ENCODE measurements at regions not wholly inside any gene's neighbourhood (a gene's known extent, or its start where the extent isn't known, plus 50 kb on each side); places are given as distances from the start of the nearest gene placed in this dataset.
A peak's percentile ranks its signal among the peaks of the same experiment; 100 is the strongest.
"Not testable (repeated sequence)": the region's sequence is repeated elsewhere in the genome, so short reads cannot be mapped to it uniquely, and the experiment has no call there.

DNA sequence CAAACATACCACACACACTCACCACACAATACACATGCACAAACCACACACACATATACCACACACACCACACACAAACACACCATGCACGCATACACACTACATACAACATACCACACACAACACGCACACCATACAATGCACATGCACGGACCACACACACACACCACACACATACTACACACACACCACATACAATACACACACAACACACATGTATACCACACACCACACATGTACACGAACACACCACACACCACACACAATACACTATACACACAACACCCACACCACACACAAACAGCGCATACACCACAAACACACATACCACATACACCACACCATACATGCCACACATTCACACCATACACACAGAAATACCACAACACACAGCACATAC, 480.3 kb downstream of the DIRAS2 start:
- no peak for DNase-seq (ENCODE audit: low spot score)

DNA sequence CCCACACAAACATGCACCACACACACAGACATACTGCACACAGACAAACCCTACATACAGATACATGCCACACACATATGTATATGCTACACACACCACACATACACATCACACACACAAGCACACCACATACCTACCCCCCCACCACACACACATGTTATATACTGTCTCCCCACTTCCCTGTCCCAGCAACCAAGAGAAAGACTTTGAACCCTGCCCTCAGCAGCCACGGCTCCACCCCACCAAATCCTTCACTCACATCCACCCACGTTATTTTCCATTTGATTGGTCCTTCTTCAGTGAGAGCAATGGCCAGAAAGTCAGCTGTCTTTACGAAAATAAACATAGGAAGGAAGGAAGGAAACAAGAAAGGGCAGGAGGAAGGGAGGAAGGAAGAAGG, 479.8 kb downstream of the DIRAS2 start:
- no peak for DNase-seq (ENCODE audit: low spot score)

DNA sequence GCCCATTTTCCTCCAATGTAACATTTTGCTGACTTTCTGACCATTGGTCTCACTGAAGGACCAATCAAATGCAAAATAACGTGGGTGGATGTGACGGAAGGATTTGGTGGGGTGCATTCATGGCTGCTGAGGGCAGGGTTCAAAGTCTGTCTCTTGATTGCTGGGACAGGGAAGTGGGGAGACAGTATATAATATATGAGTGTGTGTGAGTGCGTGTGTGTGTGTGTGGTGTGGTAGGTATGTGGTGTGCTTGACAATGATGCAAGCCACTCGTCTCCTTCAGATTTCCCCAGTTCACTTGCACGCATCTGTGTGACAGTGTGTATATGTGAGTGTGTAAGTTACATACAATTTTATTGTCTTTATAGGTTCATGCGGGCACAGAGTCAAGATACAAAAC, 477.3 kb downstream of the DIRAS2 start:
- no peak for DNase-seq (ENCODE audit: low spot score)

DNA sequence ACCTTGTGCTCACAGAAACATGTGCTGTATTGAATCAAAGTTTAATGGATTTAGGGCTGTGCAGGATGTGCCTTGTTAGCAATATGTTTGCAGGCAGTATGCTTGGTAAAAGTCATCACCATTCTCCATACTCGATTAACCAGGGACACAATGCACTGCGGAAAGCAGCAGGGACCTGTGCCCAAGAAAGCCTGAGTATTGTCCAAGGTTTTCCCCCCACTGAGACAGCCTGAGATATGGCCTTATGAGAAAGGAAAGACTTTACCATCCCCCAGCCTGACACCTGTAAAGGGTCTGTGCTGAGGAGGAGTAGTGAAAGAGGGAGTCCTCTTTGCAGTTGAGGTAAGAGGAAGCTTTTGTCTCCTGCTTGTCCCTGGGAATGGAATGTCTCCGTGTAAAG, 476.2 kb downstream of the DIRAS2 start:
- not testable (repeated sequence) for DNase-seq (ENCODE audit: low spot score)

DNA sequence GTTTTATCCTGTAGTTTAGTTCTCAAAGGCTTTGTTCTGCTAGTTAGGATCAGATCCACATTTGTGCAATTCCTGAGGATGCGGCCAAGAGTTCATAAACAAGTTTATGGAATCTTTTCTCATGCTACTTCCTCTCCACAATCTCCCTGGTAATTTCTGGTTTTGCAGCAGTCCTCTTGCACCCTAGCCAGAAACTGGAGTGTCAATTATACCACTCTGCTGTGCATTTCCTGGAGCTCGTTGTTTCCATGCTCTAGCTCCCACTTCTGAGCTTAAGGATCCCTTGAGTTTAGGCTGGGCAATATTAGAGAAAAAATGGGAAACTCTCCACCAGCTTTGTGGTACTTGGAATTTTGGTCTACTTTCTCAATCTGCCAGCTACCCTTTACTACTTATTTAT, 474.7 kb downstream of the DIRAS2 start:
- DNase-seq (ENCODE audit: low spot score) = no peak

DNA sequence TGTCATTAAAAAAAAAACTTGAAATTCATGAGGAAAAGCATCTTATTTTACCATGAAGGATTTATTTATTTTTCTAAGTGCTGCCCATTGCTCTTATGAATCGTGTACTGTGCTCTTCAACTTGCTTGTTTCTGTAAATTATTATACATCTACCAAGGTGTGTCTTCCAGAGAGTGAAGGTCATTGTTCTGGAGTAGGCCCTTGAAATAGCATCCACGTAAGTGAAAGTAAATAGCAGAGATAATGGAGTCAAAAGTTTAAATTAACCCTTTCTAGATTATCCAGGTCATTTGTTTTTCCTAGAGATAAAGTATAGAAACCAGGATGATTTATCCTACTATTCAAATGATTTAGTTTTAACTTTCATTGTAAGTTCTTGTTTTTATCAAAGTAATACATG, 473.1 kb downstream of the DIRAS2 start:
- DNase-seq (ENCODE audit: low spot score) = no peak

DNA sequence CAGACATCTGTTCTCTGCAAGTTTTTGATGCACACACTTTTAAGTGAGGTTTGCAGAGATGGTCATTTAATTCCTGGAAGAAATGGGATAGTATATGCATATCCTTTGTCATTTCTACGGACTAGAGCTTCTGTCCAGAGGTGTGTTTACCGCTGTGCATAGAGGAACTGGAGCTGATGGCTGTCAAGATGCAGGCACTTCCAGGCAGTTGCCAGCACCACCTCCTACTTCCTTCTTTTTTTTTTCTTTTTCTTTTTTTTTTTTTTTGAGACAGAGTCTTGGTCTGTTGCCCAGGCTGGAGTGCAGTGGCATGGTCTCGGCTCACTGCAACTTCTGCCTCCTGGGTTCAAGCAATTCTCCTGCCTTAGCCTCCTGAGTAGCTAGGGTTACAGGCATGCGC, 468.7 kb downstream of the DIRAS2 start:
- DNase-seq (ENCODE audit: low spot score) = not testable (repeated sequence)

DNA sequence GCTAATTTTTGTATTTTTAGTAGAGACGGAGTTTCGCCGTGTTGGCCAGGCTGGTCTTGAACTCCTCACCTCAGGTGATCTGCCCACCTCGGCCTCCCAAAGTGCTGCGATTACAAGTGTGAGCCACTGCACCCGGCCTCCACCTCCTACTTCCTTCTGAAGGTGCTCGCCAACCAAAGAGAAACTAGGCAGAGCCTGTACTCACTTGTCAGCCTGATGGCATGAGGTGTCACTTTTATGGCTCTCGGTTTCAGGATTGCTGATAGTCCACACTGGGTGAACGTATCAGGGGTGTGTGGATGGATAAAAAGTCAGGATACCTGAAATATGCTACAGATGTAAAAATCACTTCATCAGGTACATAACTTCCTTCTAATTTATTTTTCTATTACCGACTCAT, 468.3 kb downstream of the DIRAS2 start:
- DNase-seq (ENCODE audit: low spot score) = not testable (repeated sequence)

DNA sequence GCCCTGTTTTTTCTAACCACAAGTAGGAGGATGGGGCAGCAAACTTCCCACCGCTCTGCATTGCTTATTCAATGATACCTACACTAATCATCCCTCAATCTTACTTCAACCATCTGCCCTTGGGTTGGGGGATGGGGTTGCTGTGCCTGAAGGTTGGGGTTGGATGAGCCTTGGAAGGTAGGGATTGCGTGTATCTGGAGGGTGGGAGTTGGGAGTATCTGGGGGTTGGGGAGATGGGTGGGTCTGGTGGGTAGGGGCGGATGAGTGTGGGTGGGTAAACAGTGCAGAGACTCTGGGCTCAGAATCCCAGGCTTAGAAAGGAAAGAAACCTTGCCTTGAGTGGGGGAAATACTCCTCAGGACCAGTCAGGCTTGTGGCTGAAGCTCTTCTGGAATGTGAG, 467.4 kb downstream of the DIRAS2 start:
- no peak for DNase-seq (ENCODE audit: low spot score)

DNA sequence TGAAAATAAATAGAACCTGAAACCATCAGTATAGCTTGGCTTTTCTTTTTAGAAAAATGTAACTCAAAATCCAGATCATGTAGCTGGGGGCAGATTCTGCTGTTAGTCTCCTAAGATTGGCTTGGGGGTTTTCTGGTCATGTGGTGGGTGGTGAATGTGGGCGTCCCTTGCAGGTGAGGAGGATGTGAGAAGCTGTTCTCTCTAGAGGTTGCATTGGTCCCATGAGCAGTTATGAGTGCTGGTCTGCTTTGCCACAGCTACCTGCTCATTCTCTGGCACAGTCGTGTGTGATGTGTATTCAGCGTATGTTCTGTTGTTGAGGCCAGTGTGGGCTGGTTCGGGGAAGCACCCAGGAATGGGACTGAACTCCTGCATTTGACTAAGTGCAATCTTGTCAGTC, 466.8 kb downstream of the DIRAS2 start:
- no peak for DNase-seq (ENCODE audit: low spot score)

DNA sequence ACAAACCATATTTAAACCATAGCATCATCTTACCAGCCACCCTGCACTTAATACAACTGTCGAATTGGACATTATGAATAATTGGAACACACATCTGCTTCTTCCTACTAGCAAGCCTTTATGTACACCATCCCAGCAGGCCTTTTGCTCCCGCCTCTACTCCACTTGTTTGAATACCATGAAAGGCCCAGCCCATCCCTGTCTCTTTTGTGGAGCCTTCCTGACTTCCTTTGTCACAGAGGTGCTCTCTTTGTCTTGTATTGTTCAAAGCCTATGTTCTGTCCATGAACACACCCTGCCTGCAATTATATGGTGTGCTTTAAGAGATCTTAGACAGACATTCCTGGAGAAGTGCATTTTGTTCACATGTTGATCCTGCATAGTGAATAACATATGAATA, 465.7 kb downstream of the DIRAS2 start:
- DNase-seq (ENCODE audit: low spot score) = no peak

DNA sequence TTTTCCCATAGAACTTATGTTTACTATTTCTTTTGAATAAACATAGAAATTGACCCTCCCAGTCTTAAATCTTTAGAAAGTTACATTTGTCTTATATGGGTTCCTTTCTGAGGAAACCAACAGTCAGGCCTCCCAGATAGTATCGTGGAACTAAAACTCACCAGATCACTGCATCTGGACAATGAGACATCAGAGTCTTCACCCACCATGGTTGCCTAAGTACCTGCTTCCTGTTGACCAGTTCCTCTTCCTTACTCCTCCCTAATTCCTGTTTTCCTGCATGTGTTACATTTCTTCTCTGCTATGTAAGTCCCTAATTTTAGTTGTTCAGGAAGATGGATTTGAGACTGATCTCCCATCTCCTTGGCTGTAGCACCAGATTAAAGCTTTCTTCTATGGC, 462.2 kb downstream of the DIRAS2 start:
- no peak for DNase-seq (ENCODE audit: low spot score)

DNA sequence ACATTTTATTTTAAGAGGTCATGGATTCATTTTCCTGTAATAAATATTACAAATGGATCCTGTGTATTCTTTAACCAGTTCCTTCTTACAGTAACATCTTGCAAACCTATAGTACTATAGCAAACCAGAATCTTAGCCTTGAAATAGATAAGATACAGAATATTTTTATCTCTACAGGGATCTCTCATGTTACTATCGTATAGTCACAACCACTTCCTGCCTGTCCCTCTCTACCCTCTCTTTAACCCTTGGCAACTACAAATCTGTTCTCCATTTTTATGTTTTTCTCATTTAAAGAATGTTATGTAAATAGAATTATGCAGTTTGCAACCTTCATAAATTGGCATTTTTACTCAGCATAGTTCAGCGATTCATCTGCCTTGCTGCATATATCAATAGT, 454.0 kb downstream of the DIRAS2 start:
- no peak for DNase-seq (ENCODE audit: low spot score)

DNA sequence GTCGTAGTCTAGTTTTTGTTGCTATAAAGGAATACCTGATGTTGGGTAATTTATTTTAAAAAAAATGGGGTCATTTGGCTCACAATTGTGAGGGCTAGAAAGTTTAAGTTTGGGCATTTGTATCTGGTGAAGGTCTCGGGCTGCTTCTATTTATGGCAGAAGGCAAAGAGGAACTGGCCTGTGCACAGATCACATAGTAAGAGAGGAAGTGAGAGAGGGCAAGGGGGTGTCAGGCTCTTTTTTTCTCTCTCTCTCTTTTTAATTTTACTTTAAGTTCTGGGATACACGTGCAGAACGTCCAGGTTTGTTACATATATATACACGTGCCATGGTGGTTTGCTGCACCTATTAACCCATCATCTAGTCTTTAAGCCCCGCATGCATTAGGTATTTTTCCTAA, 453.3 kb downstream of the DIRAS2 start:
- DNase-seq (ENCODE audit: low spot score) = no peak

DNA sequence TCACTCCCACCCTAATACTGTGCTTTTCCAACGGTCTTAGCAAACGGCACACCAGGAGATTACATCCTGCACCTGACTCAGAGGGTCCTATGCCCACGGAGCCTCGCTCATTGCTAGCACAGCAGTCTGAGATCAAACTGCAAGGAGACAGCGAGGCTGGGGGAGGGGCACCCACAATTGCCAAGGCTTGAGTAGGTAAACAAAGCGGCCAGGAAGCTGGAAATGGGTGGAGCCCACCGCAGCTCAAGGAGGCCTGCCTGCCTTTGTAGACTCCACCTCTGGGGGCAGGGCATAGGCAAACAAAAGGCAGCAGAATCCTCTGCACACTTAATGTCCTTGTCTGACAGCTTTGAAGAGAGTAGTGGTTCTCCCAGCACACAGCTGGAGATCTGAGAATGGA, 450.2 kb downstream of the DIRAS2 start:
- peak; percentile 46 for DNase-seq (ENCODE audit: low spot score)

DNA sequence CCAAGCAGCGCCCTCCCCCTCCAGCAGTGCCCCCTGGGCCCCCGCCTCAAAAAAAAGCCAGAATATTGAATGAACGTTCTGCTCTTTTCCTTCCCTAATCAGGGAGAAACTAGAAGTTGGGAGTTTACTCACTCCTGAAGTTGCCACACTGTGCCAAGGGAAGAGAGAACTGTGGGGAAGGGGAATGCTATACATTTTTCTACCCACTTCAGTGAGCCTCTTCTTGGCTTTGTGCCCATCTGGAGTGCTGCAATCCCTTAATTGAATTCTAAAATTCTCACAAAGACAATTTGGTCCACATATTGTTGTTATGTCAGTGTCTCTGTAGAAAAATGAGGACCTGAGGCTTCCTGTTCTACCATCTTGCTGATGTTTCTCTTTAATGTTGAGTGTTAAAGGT, 443.7 kb downstream of the DIRAS2 start:
- DNase-seq (ENCODE audit: low spot score) = no peak

DNA sequence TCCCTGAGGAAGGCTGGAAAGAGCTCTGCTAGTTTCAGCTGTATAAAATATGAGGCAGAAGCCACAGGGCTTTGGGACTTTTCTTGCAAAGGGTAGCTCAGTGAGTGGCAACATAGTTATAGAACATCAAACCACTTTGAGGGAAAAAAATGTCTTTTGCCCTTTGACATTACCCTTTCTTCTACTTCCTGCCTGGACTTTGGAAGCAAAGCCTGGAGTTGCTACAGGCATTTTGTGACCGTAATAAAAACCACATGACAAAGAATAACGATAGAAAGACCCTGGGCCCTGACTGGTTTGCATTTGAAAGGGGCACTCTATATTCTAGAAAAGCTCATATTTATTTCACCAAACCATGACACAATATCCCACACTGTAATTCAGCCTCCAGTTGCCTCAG, 440.9 kb downstream of the DIRAS2 start:
- no peak for DNase-seq (ENCODE audit: low spot score)

DNA sequence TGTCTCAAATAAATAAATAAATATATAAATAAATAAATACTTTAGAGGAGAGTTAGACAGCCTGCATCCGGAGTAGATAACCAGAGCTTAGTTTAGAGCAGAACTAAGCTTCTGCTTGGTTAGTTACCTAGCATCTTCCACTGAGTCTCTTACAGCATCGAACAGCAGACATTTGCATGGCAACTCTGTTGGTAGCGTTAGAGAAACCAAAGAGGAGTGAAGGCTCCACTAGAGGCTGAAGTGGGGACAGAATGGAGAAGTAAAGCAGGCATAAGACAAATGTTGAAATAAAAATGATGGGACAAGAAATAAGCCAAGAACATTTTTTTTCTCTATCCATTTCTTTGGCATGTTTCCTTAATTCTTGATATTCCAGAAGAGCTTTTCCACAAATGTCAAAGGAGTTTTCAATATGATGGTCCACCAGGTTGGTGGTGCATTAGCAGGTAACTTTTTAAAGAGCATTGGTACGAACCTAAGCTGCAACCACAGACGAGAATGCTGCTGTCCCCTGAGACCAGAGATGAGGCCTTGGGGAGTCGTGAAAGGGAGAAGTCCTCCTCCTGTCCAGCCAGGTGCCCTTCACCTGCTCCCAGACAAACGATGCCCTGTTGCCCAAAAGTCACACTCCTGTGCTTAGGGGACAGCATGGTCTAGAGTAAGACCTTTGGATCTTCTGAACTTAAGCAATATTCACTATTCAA, 438.3 kb downstream of the DIRAS2 start:
- DNase-seq (ENCODE audit: low spot score) = no peak

DNA sequence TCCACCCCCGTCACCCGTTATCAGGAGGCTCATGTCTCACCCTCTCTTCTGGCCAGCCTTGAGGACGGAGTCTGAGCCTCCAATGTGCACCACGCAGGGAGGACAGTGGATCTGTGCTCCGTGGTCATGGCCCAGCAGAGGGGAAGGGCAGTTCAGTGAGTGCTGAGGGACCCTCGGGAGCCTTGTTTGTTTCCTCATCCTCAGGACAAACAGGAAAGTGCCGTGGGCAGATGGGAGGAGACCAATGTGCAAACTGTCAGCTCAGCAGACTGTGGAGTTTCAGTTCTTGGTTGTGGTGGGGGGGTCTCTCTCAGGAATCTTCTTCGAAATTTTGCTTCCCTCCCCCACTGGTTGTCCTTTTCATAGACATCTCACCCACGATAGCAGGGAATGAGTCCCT, 429.6 kb downstream of the DIRAS2 start:
- DNase-seq (ENCODE audit: low spot score) = not testable (repeated sequence)

DNA sequence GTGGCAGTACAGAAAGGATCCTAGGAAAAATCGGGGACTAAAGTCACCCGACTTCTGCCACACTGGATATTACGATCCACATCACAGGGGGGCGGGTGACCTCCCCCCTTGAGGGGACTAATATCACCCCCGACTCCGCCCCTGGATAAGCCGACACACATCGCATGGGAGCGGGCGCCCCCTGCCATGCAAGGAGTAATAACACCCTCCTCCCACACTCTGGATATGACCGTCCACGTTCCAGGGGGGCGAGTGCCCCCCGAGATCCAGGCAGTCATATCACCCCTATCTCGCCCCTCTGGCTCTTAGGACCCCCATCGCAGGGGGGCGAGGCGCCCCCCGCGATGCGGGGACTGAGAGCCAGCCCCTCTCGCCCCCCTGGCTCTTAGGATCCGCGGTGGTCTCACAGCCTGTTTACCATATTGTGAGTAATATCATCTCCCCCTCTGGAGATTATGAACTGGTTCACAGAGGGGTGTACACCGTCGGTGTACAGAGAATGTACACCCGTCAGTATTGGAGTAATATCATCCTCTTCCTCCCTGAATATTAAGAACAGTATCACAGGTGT, 423.0 kb downstream of the DIRAS2 start:
- peak; percentile 5 for DNase-seq (ENCODE audit: low spot score)

DNA sequence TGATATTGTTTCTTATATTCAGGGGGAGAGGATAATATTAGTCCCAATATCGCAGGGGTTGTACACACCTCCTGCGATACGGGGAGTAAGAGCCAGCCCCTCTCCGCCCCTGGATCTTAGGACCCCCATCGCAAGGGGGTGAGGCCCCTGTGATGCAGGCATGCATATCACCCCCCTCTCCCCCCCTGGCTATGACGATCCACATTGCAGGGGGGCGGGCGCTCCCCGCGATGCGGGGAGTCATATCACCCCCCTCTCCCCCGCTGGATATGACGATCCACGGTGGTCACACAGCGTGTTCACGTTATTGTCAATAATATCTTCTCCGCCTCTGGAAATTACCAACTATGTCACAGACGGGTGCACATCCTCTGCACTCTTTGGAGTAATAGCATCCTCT, 420.7 kb downstream of the DIRAS2 start:
- not testable (repeated sequence) for DNase-seq (ENCODE audit: low spot score)

DNA sequence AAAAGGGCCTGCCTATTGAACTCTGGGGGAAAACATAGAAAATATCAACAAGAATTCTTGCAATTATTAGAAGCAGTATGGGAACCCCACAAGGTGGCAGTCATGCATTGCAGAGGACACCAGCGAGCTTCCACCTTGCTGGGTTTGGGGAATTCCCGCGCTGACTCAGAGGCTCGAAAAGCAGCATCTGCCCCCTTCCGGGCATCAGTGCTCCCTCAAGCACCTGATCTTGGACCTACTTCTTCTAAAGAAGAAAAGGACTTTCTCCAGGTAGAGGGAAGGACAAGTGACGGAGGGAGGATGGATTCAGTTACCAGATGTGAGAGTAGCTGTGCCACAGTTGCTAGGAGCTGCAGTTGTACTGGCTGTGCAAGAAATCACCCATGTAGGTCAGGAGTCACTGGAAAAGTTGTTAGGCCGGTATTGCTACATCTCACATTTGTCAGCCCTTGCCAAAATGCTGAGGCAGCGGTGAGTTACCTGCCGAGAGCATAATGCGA, 415.7 kb downstream of the DIRAS2 start:
- peak; percentile 52 for DNase-seq (ENCODE audit: low spot score)

DNA sequence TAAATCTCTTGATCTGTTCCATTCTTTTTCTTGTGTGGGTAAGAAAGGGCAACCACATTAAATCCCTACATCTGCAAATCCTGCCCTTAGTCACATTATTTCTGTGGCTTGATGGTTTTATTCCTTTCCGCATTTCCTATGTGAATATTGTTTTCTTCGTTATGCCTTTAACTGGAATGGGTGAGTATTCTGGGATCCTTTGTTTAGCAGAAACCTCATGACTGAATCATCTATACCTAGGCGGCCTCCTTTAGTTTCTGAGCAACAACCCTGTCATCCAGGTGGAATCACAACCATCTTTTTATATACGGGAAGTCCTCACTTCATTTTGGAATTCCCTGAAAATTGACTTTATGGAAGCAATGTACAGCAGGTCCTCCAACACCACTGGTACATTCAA, 409.5 kb downstream of the DIRAS2 start:
- not testable (repeated sequence) for DNase-seq (ENCODE audit: low spot score)

DNA sequence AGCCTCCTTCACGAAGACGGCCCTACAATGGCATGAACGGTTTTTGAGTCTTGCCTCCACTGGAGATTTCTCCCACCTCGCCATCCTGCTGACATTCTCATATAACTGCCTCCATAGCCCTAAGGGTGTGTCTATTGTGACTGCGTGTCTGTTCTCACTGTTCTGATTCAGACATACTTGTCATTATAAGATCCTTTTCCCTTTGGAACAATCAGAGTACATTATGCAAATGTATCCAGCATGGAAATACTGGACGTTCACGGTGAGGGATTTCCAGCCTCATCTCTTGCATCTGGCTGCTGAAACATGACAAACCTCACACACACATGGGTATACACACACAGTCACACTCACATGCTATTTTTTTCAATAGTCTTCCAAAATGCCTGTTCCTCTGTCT, 402.1 kb downstream of the DIRAS2 start:
- no peak for DNase-seq (ENCODE audit: low spot score)
